HEK293T (cell line): ENCODE measurements at regions not wholly inside any gene's neighbourhood (a gene's known extent, or its start where the extent isn't known, plus 50 kb on each side); places are given as distances from the start of the nearest gene placed in this dataset.

Experiments used
- CTCF ChIA-PET: fragments of 350-600 bp; formaldehyde crosslinking; extraction: SDS; loops from one replicate; lab custom pipeline; 2021; ENCODE audit warnings: antibody characterized with exemption, inconsistent platforms; lab: Yijun Ruan, JAX
- POLR2A ChIA-PET: fragments of 350-600 bp; formaldehyde crosslinking; extraction: SDS; loops from one replicate; lab custom pipeline; 2020; ENCODE audit warnings: antibody characterized with exemption, inconsistent platforms; lab: Yijun Ruan, JAX
- DNase-seq: peaks from one replicate; pipeline ENCODE4 v3.0.0; 2012; ENCODE audit warnings: mixed read lengths; ENCODE audit errors: extremely low spot score
- ARNT ChIP-seq: fragments of 450-650 bp; IDR thresholded peaks from 2 replicates; pipeline ENCODE4 v1.6.1; 2017; ENCODE audit warnings: mild to moderate bottlenecking
- BHLHE40 ChIP-seq: fragments of 450-650 bp; IDR thresholded peaks from 2 replicates; pipeline ENCODE4 v1.6.1; 2016; ENCODE audit warnings: mild to moderate bottlenecking, moderate library complexity, borderline replicate concordance
- CTBP1 ChIP-seq: fragments of 450-650 bp; IDR thresholded peaks from 2 replicates; pipeline ENCODE4 v1.6.1; 2016; ENCODE audit warnings: borderline replicate concordance
- ELF4 ChIP-seq: fragments of 450-650 bp; IDR thresholded peaks from 2 replicates; pipeline ENCODE4 v1.6.1; 2017; ENCODE audit warnings: antibody characterized with exemption
- FOXA1 ChIP-seq: fragments of 450-650 bp; IDR thresholded peaks from 2 replicates; pipeline ENCODE4 v1.6.1; 2016; ENCODE audit warnings: mild to moderate bottlenecking
- FOXK2 ChIP-seq: fragments of 450-650 bp; IDR thresholded peaks from 2 replicates; pipeline ENCODE4 v1.6.1; 2016; ENCODE audit warnings: mild to moderate bottlenecking
- FOXM1 ChIP-seq: fragments of 450-650 bp; IDR thresholded peaks from 2 replicates; pipeline ENCODE4 v1.6.1; 2017; ENCODE audit warnings: mild to moderate bottlenecking, borderline replicate concordance
- HDGF ChIP-seq: fragments of 450-650 bp; IDR thresholded peaks from 2 replicates; pipeline ENCODE4 v1.6.1; 2017; ENCODE audit warnings: antibody characterized with exemption, borderline replicate concordance
- L3MBTL2 ChIP-seq: fragments of 450-650 bp; conservative IDR thresholded peaks from 2 replicates; pipeline ENCODE4 v1.6.1; 2016; ENCODE audit warnings: mild to moderate bottlenecking
- LEF1 ChIP-seq: fragments of 450-650 bp; IDR thresholded peaks from 2 replicates; pipeline ENCODE4 v1.6.1; 2017; ENCODE audit warnings: mild to moderate bottlenecking, borderline replicate concordance
- NFRKB ChIP-seq: fragments of 450-650 bp; IDR thresholded peaks from 2 replicates; pipeline ENCODE4 v1.6.1; 2016; ENCODE audit warnings: mild to moderate bottlenecking, moderate library complexity
- PKNOX1 ChIP-seq: fragments of 450-650 bp; IDR thresholded peaks from 2 replicates; pipeline ENCODE4 v1.6.1; 2016
- SP1 ChIP-seq: fragments of 450-650 bp; IDR thresholded peaks from 2 replicates; pipeline ENCODE4 v1.6.1; 2017
- SUZ12 ChIP-seq: fragments of 450-650 bp; IDR thresholded peaks from 2 replicates; pipeline ENCODE4 v1.6.1; 2016; ENCODE audit warnings: mild to moderate bottlenecking
- TARDBP ChIP-seq: fragments of 450-650 bp; IDR thresholded peaks from 2 replicates; pipeline ENCODE4 v1.6.1; 2016
- ZNF384 ChIP-seq: fragments of 450-650 bp; IDR thresholded peaks from 2 replicates; pipeline ENCODE4 v1.6.1; 2016

DNA sequence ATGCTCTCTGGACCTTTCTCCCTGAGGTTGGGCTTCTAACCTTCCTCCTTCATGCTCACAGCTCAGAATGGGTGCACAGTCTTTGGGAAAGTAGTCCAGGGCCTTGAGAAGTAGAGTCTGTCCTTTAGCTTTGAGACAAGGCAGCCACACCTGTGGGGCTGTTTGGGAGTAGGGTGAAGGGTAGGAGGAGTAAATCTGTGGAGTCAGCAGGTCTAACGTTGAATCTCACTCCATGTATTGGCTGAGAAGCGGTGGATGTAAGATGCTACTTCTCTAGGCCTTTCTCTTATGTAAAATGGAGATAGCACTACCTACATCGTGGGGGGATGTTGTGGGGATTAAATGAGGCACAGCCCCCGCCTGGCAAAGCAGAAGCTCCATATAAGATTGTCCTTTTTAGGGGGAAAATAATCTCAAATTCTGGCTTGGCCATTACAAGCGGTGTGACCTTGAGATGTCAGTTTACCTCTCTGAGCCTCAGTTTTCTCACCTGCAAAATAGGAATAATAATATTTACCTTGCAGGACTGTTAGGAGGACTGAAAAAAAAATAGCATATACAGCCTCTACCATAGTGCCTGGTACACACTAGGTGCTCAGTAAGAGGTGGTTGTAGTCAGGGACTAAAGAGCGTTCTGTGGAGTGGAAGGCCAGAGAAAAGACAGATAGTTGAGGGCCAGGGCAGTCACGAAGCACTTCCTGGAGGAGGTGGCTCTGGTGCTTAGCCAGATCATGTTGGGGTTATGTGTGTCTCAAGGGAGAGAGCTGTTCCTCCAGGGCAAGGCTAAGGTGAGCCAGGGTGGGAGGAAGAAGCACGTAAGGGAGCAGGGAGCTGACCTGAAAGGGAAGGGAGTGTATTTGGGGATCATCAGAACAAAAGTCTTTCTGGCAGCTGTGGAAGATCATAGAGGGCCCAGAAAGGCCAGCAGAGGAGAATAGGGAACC lies 82.8 kb upstream of the MRPS22 start:
- no peak for TF ChIP-seq ZNF384
- TF ChIP-seq SP1 = no peak
- TF ChIP-seq TARDBP = no peak
- no peak for TF ChIP-seq BHLHE40
- TF ChIP-seq LEF1 = no peak
- no peak for TF ChIP-seq ARNT
- no peak for TF ChIP-seq PKNOX1
- TF ChIP-seq SUZ12 = no peak
- no peak for TF ChIP-seq FOXM1
- no peak for TF ChIP-seq ELF4
- no peak for TF ChIP-seq FOXA1
- TF ChIP-seq NFRKB = no peak
- no peak for TF ChIP-seq L3MBTL2
- no peak for TF ChIP-seq CTBP1
- ChIA-PET POLR2A (no interaction called here), CTCF (no interaction called here)
- no peak for DNase-seq

- no peak for DNase-seq
- no peak for TF ChIP-seq ELF4
- no peak for TF ChIP-seq SUZ12
- TF ChIP-seq CTBP1 = no peak
- no peak for TF ChIP-seq PKNOX1
- TF ChIP-seq HDGF = no peak
- POLR2A ChIA-PET = no interaction called here
- CTCF ChIA-PET = no interaction called here
Observed at GRCh38 chr3:139261754-139262586, 81.8 kb upstream of the MRPS22 start.

DNA sequence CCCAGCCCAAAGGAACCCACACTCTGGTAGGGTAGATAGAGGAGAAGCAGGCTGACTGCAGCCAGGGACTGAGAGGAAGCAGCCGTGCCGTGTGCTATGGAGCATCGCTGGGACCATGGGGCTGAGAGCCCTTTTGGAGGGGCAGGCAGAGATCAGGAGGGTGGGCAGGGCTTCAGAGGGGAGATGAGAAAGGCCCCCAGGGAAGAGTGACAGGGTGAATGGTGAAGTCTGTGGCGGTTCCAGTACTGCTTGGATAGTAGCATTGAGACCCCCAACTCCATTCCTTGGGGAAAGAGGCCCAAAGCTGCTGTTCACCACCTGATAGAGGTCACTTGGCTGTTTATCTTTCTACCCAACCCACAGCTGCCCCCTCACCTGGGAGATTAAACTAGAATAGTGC lies 80.0 kb upstream of the MRPS22 start:
- ChIA-PET POLR2A (no interaction called here), CTCF (no interaction called here)
- no peak for DNase-seq
- TF ChIP-seq FOXA1 = no peak
- TF ChIP-seq BHLHE40 = no peak
- TF ChIP-seq FOXK2 = no peak
- no peak for TF ChIP-seq CTBP1
- TF ChIP-seq ELF4 = no peak
- no peak for TF ChIP-seq FOXM1
- TF ChIP-seq L3MBTL2 = no peak
- no peak for TF ChIP-seq HDGF
- no peak for TF ChIP-seq ZNF384
- no peak for TF ChIP-seq ARNT
- no peak for TF ChIP-seq SUZ12
- no peak for TF ChIP-seq PKNOX1
- TF ChIP-seq TARDBP = no peak
- TF ChIP-seq LEF1 = no peak

GRCh38 chr3:139264375-139264774 lies 79.4 kb upstream of the MRPS22 start:
- CTCF ChIA-PET = no interaction called here
- POLR2A ChIA-PET = no interaction called here
- no peak for TF ChIP-seq TARDBP
- TF ChIP-seq ELF4 = no peak
- DNase-seq = no peak

DNA sequence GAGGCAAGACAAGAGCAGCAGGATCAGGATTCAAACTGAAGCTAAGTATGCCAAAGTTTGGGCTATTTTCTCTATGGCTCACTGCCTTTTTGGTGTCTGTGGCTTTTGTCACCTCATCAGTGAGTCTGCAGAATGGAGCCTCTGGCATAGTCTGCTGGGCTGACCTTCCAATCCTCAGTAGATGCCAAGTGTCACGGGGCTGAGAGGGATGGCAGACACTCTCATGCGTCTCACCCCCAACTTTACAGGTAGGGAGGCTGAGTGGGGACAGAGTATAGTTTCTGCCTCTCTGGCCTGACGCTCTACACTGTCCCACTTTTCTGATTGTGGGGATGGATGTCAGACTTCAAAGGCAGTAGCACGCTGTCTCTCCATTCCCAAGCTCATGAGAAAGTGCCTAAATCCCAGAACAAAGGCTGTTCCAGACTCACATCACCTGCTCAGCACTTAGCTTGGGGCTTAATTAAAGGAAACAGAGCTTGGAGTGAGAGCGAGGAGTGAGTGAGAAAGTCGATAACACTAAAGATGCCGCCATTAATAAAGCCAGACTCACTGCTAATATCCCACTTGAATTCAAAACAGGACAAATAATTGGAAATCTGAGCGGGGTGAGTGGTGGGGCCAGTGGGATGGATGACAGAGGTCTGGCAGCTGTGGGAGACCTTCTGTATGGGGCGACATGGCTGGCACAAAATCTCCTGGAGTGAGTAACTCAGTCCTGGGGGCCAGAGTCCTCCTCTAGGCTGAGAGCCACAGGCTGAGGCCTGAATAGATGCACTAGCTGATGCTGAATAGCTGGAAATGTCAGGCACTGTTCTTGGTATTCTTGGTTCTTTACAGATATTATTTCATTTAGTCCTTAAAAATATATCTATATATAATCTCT lies 78.4 kb upstream of the MRPS22 start:
- ChIA-PET CTCF (no interaction called here), POLR2A (no interaction called here)
- TF ChIP-seq LEF1 = no peak
- no peak for TF ChIP-seq SP1
- TF ChIP-seq TARDBP = no peak
- no peak for TF ChIP-seq ARNT
- TF ChIP-seq FOXA1 = no peak
- TF ChIP-seq SUZ12 = no peak
- TF ChIP-seq ELF4 = no peak
- TF ChIP-seq ZNF384 = no peak
- no peak for TF ChIP-seq CTBP1
- TF ChIP-seq FOXM1 = no peak
- TF ChIP-seq FOXK2 = no peak
- TF ChIP-seq HDGF = no peak
- no peak for TF ChIP-seq PKNOX1
- no peak for TF ChIP-seq L3MBTL2
- TF ChIP-seq BHLHE40 = no peak
- no peak for DNase-seq
